CD4-positive, alpha-beta T cell (primary cell): ENCODE measurements at regions not wholly inside any gene's neighbourhood (a gene's known extent, or its start where the extent isn't known, plus 50 kb on each side); places are given as distances from the start of the nearest gene placed in this dataset.

Source experiments
- ATAC-seq: fragments of 200-7000 bp; cut with Tn5 transposase; one replicate; pipeline ENCODE4 v1.10.0; 2022; ENCODE audit warnings: mild to moderate bottlenecking; ENCODE audit not compliant: poor library complexity
- CTCF ChIA-PET: fragments of 350-600 bp; sonication (Branson Sonifier 250); formaldehyde crosslinking; loops from one replicate; lab custom pipeline; 2021; ENCODE audit warnings: antibody characterized with exemption, inconsistent platforms; lab: Charles Lee
- POLR2A ChIA-PET: fragments of 350-600 bp; sonication (Branson Sonifier 250); formaldehyde crosslinking; loops from one replicate; lab custom pipeline; 2021; ENCODE audit warnings: antibody characterized with exemption, inconsistent platforms; lab: Charles Lee
- DNase-seq, 14 experiments: peaks; one replicate each; pipeline ENCODE4 v3.0.0-alpha.2; 2013 to 2020; ENCODE audit warnings: mixed read lengths in 2 of 14
- H3K27ac ChIP-seq, 2 donors: one replicate each; pipeline versions ENCODE4 v1.5.1 to v1.7.0; 2013; ENCODE audit warnings: low read length in 2 of 2, low read depth in 1 of 2, mild to moderate bottlenecking in 1 of 2
- H3K27me3 ChIP-seq, 2 experiments: 1 replicate in 1 of 2; 2 replicates in 1 of 2; pipeline versions ENCODE4 v1.6.1 to v1.7.0; 2013; ENCODE audit warnings: low read length in 2 of 2, control low read depth in 1 of 2, mild to moderate bottlenecking in 1 of 2, moderate library complexity in 1 of 2; ENCODE audit not compliant: insufficient read depth in 2 of 2, control insufficient read depth in 1 of 2
- H3K36me3 ChIP-seq: one replicate; pipeline ENCODE4 v1.6.1; 2013; ENCODE audit warnings: low read length, control low read depth; ENCODE audit not compliant: insufficient read depth
- H3K4me1 ChIP-seq: one replicate; pipeline ENCODE4 v1.6.1; 2013; ENCODE audit warnings: low read length, control low read depth; ENCODE audit not compliant: insufficient read depth
- H3K4me3 ChIP-seq: one replicate; pipeline ENCODE4 v1.5.1; 2013; ENCODE audit warnings: mild to moderate bottlenecking, low read length, moderate library complexity
- H3K9me3 ChIP-seq, 2 experiments: 1 replicate in 1 of 2; 2 replicates in 1 of 2; pipeline versions ENCODE4 v1.6.1 to v1.7.0; 2013; ENCODE audit warnings: low read length in 2 of 2, mild to moderate bottlenecking in 2 of 2, control low read depth in 1 of 2, moderate library complexity in 1 of 2; ENCODE audit not compliant: control insufficient read depth in 1 of 2, insufficient read depth in 1 of 2
- H3K27ac Mint-ChIP-seq: one replicate; pipeline ENCODE4 v1.8.0; 2020; ENCODE audit warnings: mixed read lengths
- H3K27me3 Mint-ChIP-seq: one replicate; pipeline ENCODE4 v1.8.0; 2021; ENCODE audit warnings: mixed read lengths
- H3K36me3 Mint-ChIP-seq: one replicate; pipeline ENCODE4 v1.8.0; 2021; ENCODE audit warnings: low read depth, mixed read lengths
- H3K4me1 Mint-ChIP-seq: one replicate; pipeline ENCODE4 v1.8.0; 2021; ENCODE audit warnings: low read depth, mixed read lengths
- H3K4me3 Mint-ChIP-seq: one replicate; pipeline ENCODE4 v1.8.0; 2020; ENCODE audit warnings: mild to moderate bottlenecking, mixed read lengths
- H3K9me3 Mint-ChIP-seq: one replicate; pipeline ENCODE4 v1.8.0; 2020; ENCODE audit warnings: mixed read lengths
- CTCF ChIP-seq: fragments of 200-600 bp; IDR thresholded peaks from one replicate; pipeline ENCODE4 v1.8.0; 2022; ENCODE audit warnings: antibody characterized with exemption, mild to moderate bottlenecking
- intact Hi-C, 2 experiments: fragments of 100-400 bp; cut with DNase I in 1 of 2; cut with micrococcal nuclease in 1 of 2; formaldehyde crosslinking; loops; one replicate each; pipeline versions ENCODE4 v1.15.1 to v1.9.0; 2023 to 2025; cut with DNase I, micrococcal nuclease

GRCh38 chr10:3417096-3417495, 244.5 kb upstream of the PITRM1 start:
- DNase-seq, result no peak
- Mint-ChIP-seq H3K4me3 (no peak overlapping the region), H3K36me3 (no peaks in the 10 kb centered on the region), H3K27ac (no peak overlapping the region), H3K4me1 (peaks cover 25% of the 10 kb centered on the region), H3K27me3 (no peaks in the 10 kb centered on the region), H3K9me3 (no peaks in the 10 kb centered on the region)
- POLR2A ChIA-PET, result no interaction called here
- intact Hi-C loops, result no loop called here
- CTCF ChIA-PET, result no interaction called here
- Histone ChIP-seq H3K36me3 (no peaks in the 10 kb centered on the region), H3K27me3 (no peaks in the 10 kb centered on the region), H3K4me1 (peaks cover 21% of the 10 kb centered on the region), H3K9me3 (peaks cover 0 to under 1% of the 10 kb centered on the region in 2 experiments), H3K27ac (no peak overlapping the region), H3K4me3 (no peak overlapping the region)
- no peak for TF ChIP-seq CTCF
- ATAC-seq, result no peak

DNA sequence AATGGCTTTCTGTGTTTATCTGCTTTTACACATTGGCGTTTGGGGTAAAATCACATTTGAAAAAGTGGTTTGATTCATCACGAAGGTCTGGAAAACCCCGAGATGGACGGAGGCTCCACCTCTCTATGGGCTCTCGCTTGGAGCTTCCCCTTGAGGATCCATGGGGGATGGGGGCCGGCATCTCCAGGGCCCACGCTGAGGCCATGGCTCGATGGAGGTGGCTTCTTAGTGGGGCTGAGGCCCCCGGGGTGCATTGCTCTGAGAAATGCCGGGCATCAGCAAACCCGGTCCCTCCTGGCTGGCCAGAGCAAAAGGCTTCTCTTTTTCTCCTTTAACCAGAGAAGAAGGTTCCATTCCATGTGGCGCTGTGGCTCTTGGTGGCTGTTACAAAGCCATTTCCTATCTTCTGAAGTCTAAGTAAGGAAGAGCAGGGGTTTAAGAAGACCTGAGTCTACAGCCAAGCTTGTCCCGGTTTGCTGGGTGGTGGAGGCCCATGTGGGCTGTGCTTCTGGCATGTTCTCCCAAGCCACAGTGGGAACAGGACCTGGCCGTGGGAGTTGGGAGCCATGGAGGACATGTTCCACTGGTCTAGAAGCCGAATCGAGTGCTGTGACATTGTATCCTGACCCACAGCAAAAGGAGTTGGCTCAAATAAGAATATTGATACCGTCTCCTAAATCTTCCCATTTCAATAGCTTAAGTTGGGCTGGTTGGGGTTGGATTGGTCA, 243.5 kb upstream of the PITRM1 start:
- Histone ChIP-seq H3K27ac (no peak overlapping the region), H3K9me3 (peaks cover 0 to 6% of the 10 kb centered on the region in 2 experiments), H3K4me3 (no peak overlapping the region), H3K27me3 (no peaks in the 10 kb centered on the region), H3K36me3 (no peaks in the 10 kb centered on the region), H3K4me1 (peaks cover 14% of the 10 kb centered on the region)
- DNase-seq (no peak), ATAC-seq (no peak)
- ChIA-PET POLR2A (no interaction called here), CTCF (no interaction called here)
- Mint-ChIP-seq H3K4me1 (peaks cover 18% of the 10 kb centered on the region), H3K27me3 (no peaks in the 10 kb centered on the region), H3K27ac (no peak overlapping the region), H3K36me3 (no peaks in the 10 kb centered on the region), H3K4me3 (no peak overlapping the region), H3K9me3 (no peaks in the 10 kb centered on the region)
- intact Hi-C loops, result no loop called here
- TF ChIP-seq CTCF, result no peak

GRCh38 chr10:3415038-3415736, 242.6 kb upstream of the PITRM1 start:
- Mint-ChIP-seq H3K27me3 (no peaks in the 10 kb centered on the region), H3K4me3 (no peak overlapping the region), H3K9me3 (no peaks in the 10 kb centered on the region), H3K36me3 (no peaks in the 10 kb centered on the region), H3K4me1 (peaks cover 10% of the 10 kb centered on the region), H3K27ac (no peak overlapping the region)
- TF ChIP-seq CTCF, result no peak
- H3K36me3 ChIP-seq, result no peaks in the 10 kb centered on the region
- H3K4me3 ChIP-seq, result no peak overlapping the region
- CTCF ChIA-PET, result no interaction called here
- peaks cover 6% of the 10 kb centered on the region for H3K4me1 ChIP-seq
- ATAC-seq (no peak), DNase-seq (no peak)
- no peak overlapping the region for H3K27ac ChIP-seq
- no peaks in the 10 kb centered on the region for H3K27me3 ChIP-seq
- H3K9me3 ChIP-seq, result peaks cover 0 to 9% of the 10 kb centered on the region in 2 experiments
- intact Hi-C loops, result no loop called here
- POLR2A ChIA-PET, result no interaction called here
